HCT116 (cell line): ENCODE measurements at regions not wholly inside any gene's neighbourhood (a gene's known extent, or its start where the extent isn't known, plus 50 kb on each side); places are given as distances from the start of the nearest gene placed in this dataset.

Experiments
- ATAC-seq: fragments of 200-7000 bp; cut with Tn5 transposase; 2 replicates; pipeline ENCODE4 v1.9.1; 2020; ENCODE audit warnings: mild to moderate bottlenecking, moderate library complexity
- BruUV-seq: library from RNA; stranded (reverse); fragments of 400-500 nt; replicated peaks from 2 replicates; lab custom pipeline; 2021; lab: Mats Ljungman, UMichigan
- CTCF ChIA-PET: fragments of 300-600 bp; sonication (Branson Sonifier 250); formaldehyde crosslinking; loops from one replicate; lab custom pipeline; 2021; ENCODE audit warnings: antibody characterized with exemption; lab: Charles Lee
- POLR2A ChIA-PET: fragments of 300-600, 350-600 bp; sonication (Branson Sonifier 250); formaldehyde crosslinking; loops from one replicate; lab custom pipeline; 2021; ENCODE audit warnings: antibody characterized with exemption; lab: Charles Lee
- RAD21 ChIA-PET, 2 experiments: fragments of 300-600 bp; sonication (Branson Sonifier 250); formaldehyde crosslinking; loops; one replicate each; lab custom pipeline; 2023; ENCODE audit warnings: low total read pairs in 2 of 2; ENCODE audit not compliant: uncharacterized antibody in 2 of 2, unreplicated experiment in 2 of 2, low non-redundant PET in 1 of 2; lab: Charles Lee
- DNase-seq: peaks from one replicate; pipeline ENCODE4 v3.0.0-alpha.2; 2010; ENCODE audit warnings: low read depth, low spot score
- H2AFZ ChIP-seq: fragments of 200-600 bp; shearing (Covaris generic), sonication (generic); 2 replicates; pipeline ENCODE4 v1.6.1; 2017; ENCODE audit warnings: low read depth, mixed run types, mixed read lengths, antibody characterized with exemption, low read length; ENCODE audit not compliant: poor library complexity, severe bottlenecking
- H3K27ac ChIP-seq: 2 replicates; pipeline ENCODE4 v1.5.1; 2012; ENCODE audit warnings: low read depth, low read length
- H3K27me3 ChIP-seq: fragments of 200-600 bp; sonication (generic); 2 replicates; pipeline ENCODE4 v1.6.1; 2016; ENCODE audit warnings: mixed run types, low read length, mixed read lengths; ENCODE audit not compliant: insufficient read depth
- H3K36me3 ChIP-seq, 2 experiments: fragments of 200-500 bp in 1 of 2; fragments of 200-600 bp in 1 of 2; sonication (Bioruptor generic) in 1 of 2; sonication (generic) in 1 of 2; 2 replicates each; pipeline versions ENCODE4 v1.5.1 to v1.6.1; 2014 to 2016; ENCODE audit warnings: low read length in 2 of 2, inconsistent platforms in 1 of 2, mixed read lengths in 1 of 2, mixed run types in 1 of 2; ENCODE audit not compliant: insufficient read depth in 2 of 2, control insufficient read depth in 1 of 2
- H3K4me1 ChIP-seq, 2 experiments: fragments of 200-600 bp in 1 of 2; sonication (generic) in 1 of 2; 2 replicates each; pipeline versions ENCODE4 v1.5.1 to v1.6.1; 2012 to 2017; ENCODE audit warnings: low read length in 2 of 2, inconsistent platforms in 1 of 2, mild to moderate bottlenecking in 1 of 2, mixed read lengths in 1 of 2, mixed run types in 1 of 2, moderate library complexity in 1 of 2; ENCODE audit not compliant: insufficient read depth in 2 of 2, control insufficient read depth in 1 of 2
- H3K4me2 ChIP-seq: fragments of 200-600 bp; sonication (generic); 2 replicates; pipeline ENCODE4 v1.6.1; 2017; ENCODE audit warnings: mixed run types, low read length, mixed read lengths
- H3K4me3 ChIP-seq, 2 experiments: fragments of 200-600 bp in 1 of 2; sonication (generic) in 1 of 2; replicated peaks in 1 of 2; 2 replicates each; pipeline ENCODE4 v1.5.1; 2011 to 2016; ENCODE audit warnings: low read length in 2 of 2, control low read depth in 1 of 2, low read depth in 1 of 2, mild to moderate bottlenecking in 1 of 2, mixed read lengths in 1 of 2, mixed run types in 1 of 2
- H3K79me2 ChIP-seq: fragments of 200-600 bp; sonication (generic); 2 replicates; pipeline ENCODE4 v1.6.1; 2017; ENCODE audit warnings: mild to moderate bottlenecking, mixed run types, low read length, moderate library complexity, mixed read lengths; ENCODE audit not compliant: insufficient read depth
- H3K9ac ChIP-seq: fragments of 200-600 bp; sonication (generic); 2 replicates; pipeline ENCODE4 v1.6.1; 2016; ENCODE audit warnings: low read length, mixed read lengths
- H3K9me2 ChIP-seq: fragments of 200-600 bp; sonication (generic), shearing (Covaris generic); 2 replicates; pipeline ENCODE4 v1.6.1; 2017; ENCODE audit warnings: mixed run types, mild to moderate bottlenecking, moderate library complexity; ENCODE audit not compliant: insufficient read depth
- H3K9me3 ChIP-seq, 2 experiments: fragments of 200-500 bp in 1 of 2; fragments of 200-600 bp in 1 of 2; sonication (Bioruptor generic) in 1 of 2; sonication (generic) in 1 of 2; 2 replicates each; pipeline ENCODE4 v1.6.1; 2014 to 2017; ENCODE audit warnings: low read length in 2 of 2, mixed read lengths in 2 of 2, inconsistent platforms in 1 of 2, low read depth in 1 of 2, mild to moderate bottlenecking in 1 of 2, mixed run types in 1 of 2, moderate library complexity in 1 of 2; ENCODE audit not compliant: control insufficient read depth in 1 of 2, insufficient read depth in 1 of 2
- H4K20me1 ChIP-seq: fragments of 200-600 bp; sonication (generic), shearing (Covaris generic); 2 replicates; pipeline ENCODE4 v1.6.1; 2017; ENCODE audit warnings: mixed run types, mild to moderate bottlenecking, moderate library complexity; ENCODE audit not compliant: insufficient read depth
- CBX3 ChIP-seq: IDR thresholded peaks from 2 replicates; pipeline ENCODE4 v1.6.1; 2012; ENCODE audit warnings: low read depth
- FOSL1 ChIP-seq: IDR thresholded peaks from 2 replicates; pipeline ENCODE4 v1.6.1; 2012; ENCODE audit warnings: low read depth
- JUND ChIP-seq: IDR thresholded peaks from 2 replicates; pipeline ENCODE4 v1.6.1; 2012
- POLR2A ChIP-seq: IDR thresholded peaks from 2 replicates; pipeline ENCODE4 v1.7.0; 2011; ENCODE audit warnings: borderline replicate concordance; ENCODE audit not compliant: insufficient read depth, insufficient read length; ENCODE audit errors: extremely low read depth
- SP1 ChIP-seq: IDR thresholded peaks from 2 replicates; pipeline ENCODE4 v1.6.1; 2012; ENCODE audit warnings: low read depth
- SRF ChIP-seq: IDR thresholded peaks from 2 replicates; pipeline ENCODE4 v1.6.1; 2012; ENCODE audit warnings: low read depth
- YY1 ChIP-seq: IDR thresholded peaks from 2 replicates; pipeline ENCODE4 v1.6.1; 2011; ENCODE audit warnings: low read length, low read depth, moderate library complexity, mild to moderate bottlenecking; ENCODE audit not compliant: insufficient replicate concordance; ENCODE audit errors: extremely low read depth
- ZBTB33 ChIP-seq: IDR thresholded peaks from 2 replicates; pipeline ENCODE4 v1.6.1; 2011; ENCODE audit warnings: mild to moderate bottlenecking, low read length, moderate library complexity; ENCODE audit not compliant: insufficient replicate concordance; ENCODE audit errors: extremely low read depth
- ZNF274 ChIP-seq: fragments of 200-500 bp; sonication (Bioruptor generic); IDR thresholded peaks from 2 replicates; pipeline ENCODE4 v1.6.1; 2014; ENCODE audit warnings: mild to moderate bottlenecking, low read depth, low read length, inconsistent platforms
- intact Hi-C: fragments of 100-400 bp; cut with micrococcal nuclease; formaldehyde crosslinking; loops from 2 replicates; pipeline ENCODE4 v1.10.0; 2022

- POLR2A ChIA-PET, result no interaction called here
- H3K9ac ChIP-seq, result no peak overlapping the region
- no peak overlapping the region for H3K4me2 ChIP-seq
- peaks cover 13 to 19% of the 10 kb centered on the region in 2 experiments for H3K4me1 ChIP-seq
- H3K27ac ChIP-seq, result no peak overlapping the region
- no peaks in the 10 kb centered on the region for H3K79me2 ChIP-seq
- no peaks in the 10 kb centered on the region for H3K9me3 ChIP-seq
- H3K27me3 ChIP-seq, result no peaks in the 10 kb centered on the region
- RAD21 ChIA-PET, result no interaction called here
- BruUV-seq, result no TSS peak
- no peak overlapping the region for H3K4me3 ChIP-seq
- CTCF ChIA-PET, result interaction anchor here (1.3 kb wide), 1 partner anchor 19 kb away, joined by 4 read pairs; no protein-coding TSS in a partner anchor
- ATAC-seq (no peak), DNase-seq (no peak)
- TF ChIP-seq YY1 (no peak), ZBTB33 (no peak), POLR2A (no peak), SRF (no peak), ZNF274 (no peak)
- H3K9me2 ChIP-seq, result no peaks in the 10 kb centered on the region
- no peaks in the 10 kb centered on the region for H4K20me1 ChIP-seq
- H2AFZ ChIP-seq, result no peak overlapping the region
- intact Hi-C loops, result no loop called here
- no peaks in the 10 kb centered on the region for H3K36me3 ChIP-seq
Observed at GRCh38 chr10:118523775-118524174, 71.7 kb downstream of the PRLHR start.

- H3K36me3 ChIP-seq, result no peaks in the 10 kb centered on the region
- peaks cover 13 to 19% of the 10 kb centered on the region in 2 experiments for H3K4me1 ChIP-seq
- no TSS peak for BruUV-seq
- no peaks in the 10 kb centered on the region; the same call in 1 of the 2 replicates for H3K9me2 ChIP-seq
- H3K27me3 ChIP-seq, result no peaks in the 10 kb centered on the region
- DNase-seq, result peak; percentile 29
- H3K27ac ChIP-seq, result no peak overlapping the region
- H3K4me2 ChIP-seq, result peak overlapping the region; percentile 42
- ChIA-PET CTCF (interaction anchor here (1.3 kb wide), 1 partner anchor 20 kb away, joined by 4 read pairs; no protein-coding TSS in a partner anchor), POLR2A (no interaction called here), RAD21 (interaction anchor here in 1 of 2 experiments (0.6 kb wide), 1 partner anchor 47 kb away, joined by 3 read pairs; no protein-coding TSS in a partner anchor)
- H2AFZ ChIP-seq, result peak overlapping the region; percentile 81
- no peaks in the 10 kb centered on the region for H3K9me3 ChIP-seq
- H3K4me3 ChIP-seq, result peak overlapping the region in 1 of 2 experiments; percentile 0; a peak in 1 of 4 replicates
- ATAC-seq, result peak; percentile 80
- H3K9ac ChIP-seq, result no peak overlapping the region
- no peaks in the 10 kb centered on the region for H3K79me2 ChIP-seq
- peak; percentile 30; the same call in 1 of the 2 replicates for TF ChIP-seq SP1
- no peak for TF ChIP-seq POLR2A
- peak; percentile 50 for TF ChIP-seq JUND
- TF ChIP-seq CBX3, result peak; percentile 6; the same call in 1 of the 2 replicates
- TF ChIP-seq FOSL1, result peak; percentile 69
- intact Hi-C loops, result no loop called here
- no peaks in the 10 kb centered on the region for H4K20me1 ChIP-seq
Observed at GRCh38 chr10:118522791-118523498, 72.5 kb downstream of the PRLHR start.
